Fibroblast of lung (primary cell): ENCODE measurements at regions not wholly inside any gene's neighbourhood (a gene's known extent, or its start where the extent isn't known, plus 50 kb on each side); places are given as distances from the start of the nearest gene placed in this dataset.

Experiments
- DNase-seq, 2 donors: peaks; one replicate each; pipeline versions ENCODE4 v3.0.0 to v3.0.0-alpha.2; 2010; ENCODE audit warnings: low read depth in 2 of 2
- H2AFZ ChIP-seq: 2 replicates; pipeline ENCODE4 v1.5.1; 2012; ENCODE audit warnings: low read length, control low read depth, inconsistent platforms
- H3K27ac ChIP-seq: 2 replicates; pipeline ENCODE4 v1.5.1; 2011; ENCODE audit warnings: low read length, control low read depth; ENCODE audit not compliant: insufficient read depth
- H3K27me3 ChIP-seq: 2 replicates; pipeline ENCODE4 v1.5.1; 2011; ENCODE audit warnings: mild to moderate bottlenecking, low read length; ENCODE audit not compliant: control insufficient read depth, insufficient read depth
- H3K36me3 ChIP-seq: 2 replicates; pipeline ENCODE4 v1.5.1; 2011; ENCODE audit warnings: low read length; ENCODE audit not compliant: control insufficient read depth, insufficient read depth
- H3K4me1 ChIP-seq: 2 replicates; pipeline ENCODE4 v1.5.1; 2011; ENCODE audit warnings: low read length; ENCODE audit not compliant: control insufficient read depth, insufficient read depth; ENCODE audit errors: extremely low read depth
- H3K4me2 ChIP-seq: 2 replicates; pipeline ENCODE4 v1.5.1; 2011; ENCODE audit warnings: low read length, control low read depth; ENCODE audit not compliant: insufficient read depth; ENCODE audit errors: extremely low read depth
- H3K4me3 ChIP-seq, 4 experiments: fragments of 200-600 bp in 1 of 4; sonication (generic) in 1 of 4; replicated peaks in 1 of 4; 2 replicates each; pipeline ENCODE4 v1.5.1; 2011 to 2016; ENCODE audit warnings: low read length in 4 of 4, low read depth in 3 of 4, mild to moderate bottlenecking in 3 of 4, control low read depth in 2 of 4, inconsistent platforms in 1 of 4, mixed read lengths in 1 of 4; ENCODE audit not compliant: insufficient read depth in 1 of 4; ENCODE audit errors: control extremely low read depth in 1 of 4
- H3K79me2 ChIP-seq: 2 replicates; pipeline ENCODE4 v1.5.1; 2012; ENCODE audit warnings: mild to moderate bottlenecking, low read length, inconsistent platforms; ENCODE audit not compliant: control insufficient read depth, insufficient read depth
- H3K9ac ChIP-seq: 2 replicates; pipeline ENCODE4 v1.5.1; 2011; ENCODE audit warnings: mild to moderate bottlenecking, low read length, control low read depth; ENCODE audit not compliant: insufficient read depth
- H3K9me3 ChIP-seq: 2 replicates; pipeline ENCODE4 v1.5.1; 2012; ENCODE audit warnings: low read depth, low read length; ENCODE audit not compliant: control insufficient read depth, insufficient read depth
- H4K20me1 ChIP-seq: 2 replicates; pipeline ENCODE4 v1.5.1; 2011; ENCODE audit warnings: low read length; ENCODE audit not compliant: control insufficient read depth, insufficient read depth; ENCODE audit errors: extremely low read depth
- CTCF ChIP-seq, 2 donors: IDR thresholded peaks in 1 of 2; conservative IDR thresholded peaks in 1 of 2; 1 replicate in 1 of 2; 2 replicates in 1 of 2; pipeline ENCODE4 v1.5.1; 2011 to 2012; ENCODE audit warnings: low read length in 2 of 2, control low read depth in 1 of 2, inconsistent platforms in 1 of 2, low read depth in 1 of 2, mild to moderate bottlenecking in 1 of 2
- EZH2 ChIP-seq: IDR thresholded peaks from 2 replicates; pipeline ENCODE4 v1.5.1; 2012; ENCODE audit warnings: low read length, control low read depth, mild to moderate bottlenecking; ENCODE audit errors: missing control alignments

GRCh38 chr2:163314712-163315111, 421.1 kb downstream of the FIGN start:
- Histone ChIP-seq H3K9ac (no peak overlapping the region), H2AFZ (no peak overlapping the region), H3K9me3 (no peaks in the 10 kb centered on the region), H3K4me1 (no peaks in the 10 kb centered on the region), H3K4me2 (no peak overlapping the region), H3K4me3 (no peak overlapping the region), H3K27ac (no peak overlapping the region), H3K27me3 (no peaks in the 10 kb centered on the region), H4K20me1 (no peaks in the 10 kb centered on the region), H3K79me2 (no peaks in the 10 kb centered on the region), H3K36me3 (no peaks in the 10 kb centered on the region)
- no peak for DNase-seq
- no peak for TF ChIP-seq EZH2
- no peak for TF ChIP-seq CTCF (conservative IDR thresholded peaks at IDR 0.05 in 1 of 2, IDR thresholded peaks at IDR 0.05 in 1 of 2; ENCODE audit: low read depth in 1 of 2, low read length in 2 of 2)

- H3K36me3 ChIP-seq, result no peaks in the 10 kb centered on the region
- H3K4me1 ChIP-seq, result no peaks in the 10 kb centered on the region
- no peaks in the 10 kb centered on the region for H3K79me2 ChIP-seq
- no peak overlapping the region for H3K9ac ChIP-seq
- no peak for TF ChIP-seq CTCF (conservative IDR thresholded peaks at IDR 0.05 in 1 of 2, IDR thresholded peaks at IDR 0.05 in 1 of 2; ENCODE audit: low read depth in 1 of 2, low read length in 2 of 2)
- no peak for TF ChIP-seq EZH2
- no peaks in the 10 kb centered on the region for H3K27me3 ChIP-seq
- DNase-seq, result no peak
- H3K4me3 ChIP-seq, result no peak overlapping the region
- H3K9me3 ChIP-seq, result no peaks in the 10 kb centered on the region
- H2AFZ ChIP-seq, result no peak overlapping the region
- H4K20me1 ChIP-seq, result no peaks in the 10 kb centered on the region
- no peak overlapping the region for H3K4me2 ChIP-seq
- H3K27ac ChIP-seq, result no peak overlapping the region
These were observed 423.1 kb downstream of the FIGN start for GRCh38 chr2:163312713-163313112.

DNA sequence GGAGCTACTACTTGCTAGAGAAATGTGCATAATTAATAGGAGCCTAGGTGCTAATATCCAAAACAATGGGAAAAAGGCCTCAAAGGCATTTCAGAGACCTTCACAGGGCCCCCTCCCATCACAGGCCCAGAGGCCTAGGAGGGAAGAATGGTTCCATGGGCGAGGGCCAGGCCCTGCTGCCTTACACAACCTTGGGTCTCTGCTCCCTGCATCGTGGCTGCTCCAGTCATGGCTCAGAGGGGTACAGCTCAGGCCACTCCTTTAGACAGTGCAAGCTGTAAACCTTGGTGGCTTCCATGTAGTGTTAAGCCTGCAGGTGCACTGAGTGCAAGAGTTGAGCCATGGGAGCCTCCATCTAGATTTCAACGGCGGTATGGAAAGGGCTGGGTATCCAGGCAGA, 429.2 kb downstream of the FIGN start:
- Histone ChIP-seq H3K79me2 (no peaks in the 10 kb centered on the region), H2AFZ (no peak overlapping the region), H3K4me3 (no peak overlapping the region), H3K9ac (no peak overlapping the region), H3K27ac (no peak overlapping the region), H3K4me1 (no peaks in the 10 kb centered on the region), H3K36me3 (no peaks in the 10 kb centered on the region), H4K20me1 (no peaks in the 10 kb centered on the region), H3K27me3 (no peaks in the 10 kb centered on the region), H3K9me3 (no peaks in the 10 kb centered on the region), H3K4me2 (no peak overlapping the region)
- TF ChIP-seq EZH2, result no peak
- TF ChIP-seq CTCF (conservative IDR thresholded peaks at IDR 0.05 in 1 of 2, IDR thresholded peaks at IDR 0.05 in 1 of 2; ENCODE audit: low read depth in 1 of 2, low read length in 2 of 2), result no peak
- no peak for DNase-seq
